GM19240 (cell line): ENCODE measurements at regions not wholly inside any gene's neighbourhood (a gene's known extent, or its start where the extent isn't known, plus 50 kb on each side); places are given as distances from the start of the nearest gene placed in this dataset.

Experiments used
- DNase-seq: peaks from one replicate; pipeline ENCODE4 v3.0.0; 2011; ENCODE audit warnings: low spot score; ENCODE audit not compliant: insufficient read length

DNA sequence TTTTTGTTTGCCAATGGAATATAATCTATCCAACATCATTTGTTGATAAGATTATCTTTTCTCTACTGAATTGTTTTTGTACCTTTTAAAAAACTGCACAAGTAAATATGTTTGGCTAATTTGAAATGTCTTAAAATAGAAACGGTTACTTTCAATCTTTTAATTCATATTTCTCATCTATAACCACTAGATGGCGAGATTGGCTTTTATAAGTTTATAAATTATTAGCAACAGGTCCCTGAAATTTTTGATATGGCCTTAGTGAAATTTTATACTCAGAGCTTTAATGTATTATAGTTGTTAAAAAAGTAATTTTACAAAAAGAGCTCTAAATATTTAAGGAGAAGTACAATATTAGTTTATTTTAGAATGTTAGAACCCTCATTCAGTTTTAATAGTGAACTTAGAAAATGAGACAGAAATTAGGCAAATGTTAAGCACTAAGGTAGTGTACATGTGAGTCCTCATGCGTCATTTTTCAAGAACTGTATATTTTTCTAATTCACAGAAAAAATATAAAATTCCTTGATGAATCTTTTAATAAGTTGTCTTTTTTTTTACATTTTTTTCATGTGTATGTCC, 592.5 kb downstream of the ARL4A start:
- no peak for DNase-seq

- DNase-seq = no peak
Observed at GRCh38 chr7:13282377-13282980, 595.0 kb downstream of the ARL4A start.

DNA sequence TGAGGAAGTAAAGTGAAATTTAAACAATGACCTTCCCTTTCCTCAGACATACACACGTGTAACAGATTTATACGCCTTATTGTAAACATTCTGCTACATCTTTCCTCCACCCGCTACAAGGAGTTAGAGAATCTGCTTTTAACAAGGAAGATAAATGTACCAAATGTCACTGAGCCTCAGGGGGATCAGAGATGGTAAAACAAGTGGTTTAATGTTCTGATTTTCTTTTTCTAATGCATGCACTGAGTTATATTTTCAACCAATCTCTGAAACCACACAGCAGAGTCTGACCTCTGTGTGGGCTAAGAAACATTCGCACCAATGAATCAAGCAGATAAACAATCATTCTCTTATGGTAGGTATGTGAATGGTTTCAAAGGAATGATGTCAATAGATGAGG, 599.5 kb downstream of the ARL4A start:
- no peak for DNase-seq

DNA sequence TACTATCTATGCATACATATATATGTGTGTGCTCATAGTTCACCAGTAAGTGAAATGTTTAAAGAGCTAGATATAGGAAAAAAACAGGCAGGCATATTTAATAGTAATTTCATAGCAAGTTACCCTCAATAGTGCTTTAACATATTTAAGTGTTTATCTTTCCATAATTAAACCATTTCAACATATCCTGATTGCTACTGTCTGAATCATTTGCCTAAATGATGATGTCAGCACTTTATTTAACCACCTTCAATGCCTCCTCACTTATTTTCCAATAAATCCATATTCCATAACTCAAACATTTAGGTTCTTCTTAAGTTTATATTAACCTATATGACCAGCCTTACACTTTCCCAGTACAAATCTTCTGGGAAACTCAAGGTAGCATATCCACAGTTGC, 601.1 kb downstream of the ARL4A start:
- no peak for DNase-seq

DNA sequence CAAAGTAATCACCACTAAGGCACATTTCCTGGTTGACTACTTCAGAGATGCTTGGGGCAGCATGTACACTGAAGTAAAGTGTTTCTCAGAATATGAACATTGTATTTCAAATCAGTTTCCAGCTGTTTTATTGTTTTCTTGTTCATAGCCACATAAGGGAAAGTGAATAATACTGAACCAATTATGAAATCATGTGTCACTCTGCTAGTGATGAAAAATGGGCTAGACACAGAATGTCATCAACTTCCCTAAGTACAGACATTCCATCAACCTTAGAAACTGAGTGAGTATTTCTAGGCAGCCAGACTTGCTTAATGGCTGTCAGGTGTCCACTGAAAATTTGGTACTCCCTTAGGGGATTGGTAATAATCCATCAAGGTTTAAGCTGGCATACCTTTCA, 603.5 kb downstream of the ARL4A start:
- DNase-seq = no peak

DNA sequence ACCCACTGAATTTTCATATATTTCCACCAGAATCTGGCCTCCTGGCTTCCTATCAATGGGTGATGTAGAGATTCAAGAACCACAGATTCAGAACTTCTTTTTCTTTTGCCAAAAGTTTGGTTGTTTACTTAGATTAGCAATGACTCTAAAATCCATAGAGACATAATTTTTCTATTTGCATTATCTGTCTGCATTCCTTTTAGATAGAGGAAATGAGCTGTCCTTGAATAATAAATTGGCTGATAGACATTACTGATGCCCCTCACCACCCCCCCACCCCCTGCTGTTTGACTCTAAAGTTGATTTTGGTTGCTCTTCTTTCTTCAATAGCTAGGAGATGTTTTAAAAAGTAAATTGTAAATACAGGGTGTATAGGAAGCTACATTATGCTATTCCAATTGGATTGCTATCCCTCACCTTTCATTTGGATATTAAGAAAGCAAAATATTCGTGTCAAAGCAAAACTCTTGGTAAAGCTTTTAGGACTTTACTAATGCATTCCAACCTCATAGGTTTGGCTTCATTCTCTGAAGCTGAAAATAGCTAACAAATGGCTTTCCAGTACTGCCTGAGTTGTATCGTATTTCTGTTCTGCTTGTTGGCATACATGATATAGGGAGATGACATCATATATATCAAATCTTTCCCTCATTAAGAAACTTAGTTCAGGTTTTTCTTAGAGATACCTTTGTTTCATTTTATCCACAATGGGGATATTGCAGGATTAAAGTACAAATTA, 606.0 kb downstream of the ARL4A start:
- no peak for DNase-seq

DNA sequence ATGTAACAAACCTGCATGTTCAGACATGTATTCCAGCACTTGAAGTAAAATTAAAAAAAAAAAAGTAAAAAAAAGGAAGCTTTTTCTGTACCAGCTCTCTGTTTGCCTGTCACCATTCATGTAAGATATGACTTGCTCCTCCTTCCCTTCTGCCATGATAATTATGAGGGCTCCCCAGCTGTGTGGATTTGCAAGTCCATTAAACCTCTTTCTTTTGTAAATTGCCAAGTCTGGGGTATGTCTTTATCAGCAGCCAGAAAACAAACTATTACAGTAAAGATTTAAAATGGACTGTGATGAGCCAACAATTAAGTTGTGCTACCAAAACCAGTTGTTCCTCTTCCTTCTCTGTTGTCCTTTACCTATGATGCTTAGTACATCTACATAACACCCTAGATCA, 619.6 kb downstream of the ARL4A start:
- DNase-seq = no peak

- no peak for DNase-seq
Observed at GRCh38 chr7:13308423-13308822, 621.0 kb downstream of the ARL4A start.

GRCh38 chr7:13309535-13309934, 622.1 kb downstream of the ARL4A start:
- DNase-seq = no peak

- no peak for DNase-seq
Observed at GRCh38 chr7:13312307-13312706, 624.9 kb downstream of the ARL4A start.

GRCh38 chr7:13320333-13320732, 632.9 kb downstream of the ARL4A start:
- no peak for DNase-seq

GRCh38 chr7:13321316-13321715, 633.9 kb downstream of the ARL4A start:
- no peak for DNase-seq

- no peak for DNase-seq
Observed at GRCh38 chr7:13322126-13322525, 634.7 kb downstream of the ARL4A start.

DNA sequence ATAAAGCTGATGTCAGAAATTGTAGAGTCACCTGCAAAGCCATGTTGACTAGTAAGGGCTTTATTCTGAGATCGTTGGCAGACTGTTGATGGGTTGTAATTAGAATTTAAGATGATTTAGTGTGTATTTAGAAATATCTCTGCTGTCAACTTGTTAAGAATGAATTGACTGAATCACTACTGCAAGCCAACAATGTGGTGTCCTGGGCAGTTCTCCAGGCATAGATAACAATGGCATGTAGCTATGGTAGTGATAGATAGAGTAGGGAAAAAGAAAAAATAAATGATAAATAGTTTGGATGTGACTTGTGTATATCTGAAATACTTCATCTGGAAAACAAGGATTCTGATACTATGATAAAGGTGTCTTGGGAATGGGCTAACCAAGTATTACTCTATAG, 640.2 kb downstream of the ARL4A start:
- DNase-seq = no peak

DNA sequence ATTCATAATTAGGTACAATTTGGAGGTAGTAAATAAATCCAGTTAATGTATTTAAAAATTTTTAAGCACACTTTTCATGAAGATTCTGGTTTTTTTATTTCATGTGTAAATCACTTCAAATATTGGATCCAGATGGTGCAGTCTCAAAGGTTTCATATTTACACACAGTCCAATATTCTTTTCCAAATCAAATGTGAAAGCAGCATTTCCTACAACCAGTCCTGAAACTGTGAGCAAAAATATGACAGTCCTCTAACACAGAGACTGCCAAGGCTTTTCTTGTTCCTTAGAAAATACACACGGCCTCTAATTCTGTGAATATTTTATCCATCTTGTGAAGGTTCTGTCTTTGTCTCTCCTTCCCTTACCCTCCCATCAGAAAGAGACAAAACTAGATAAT, 645.9 kb downstream of the ARL4A start:
- DNase-seq = no peak

DNA sequence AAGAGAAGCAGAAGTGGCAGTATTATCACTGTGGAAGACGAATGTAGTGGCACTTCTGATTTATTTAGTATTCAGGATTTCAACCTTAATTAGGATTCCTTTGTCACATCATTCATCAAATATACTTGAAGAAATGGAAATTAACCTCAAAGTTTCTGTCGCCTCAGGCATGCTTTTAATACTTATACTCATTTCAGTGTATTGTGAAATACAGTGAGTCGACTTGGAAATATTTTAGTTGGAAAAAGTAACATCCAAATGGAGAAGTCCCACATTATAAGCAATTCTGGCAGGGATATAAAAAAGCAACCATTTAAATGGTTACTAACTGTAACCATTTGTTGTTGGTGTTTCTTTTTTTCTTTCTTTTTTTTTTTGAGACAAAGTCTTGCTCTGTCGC, 648.8 kb downstream of the ARL4A start:
- no peak for DNase-seq

DNA sequence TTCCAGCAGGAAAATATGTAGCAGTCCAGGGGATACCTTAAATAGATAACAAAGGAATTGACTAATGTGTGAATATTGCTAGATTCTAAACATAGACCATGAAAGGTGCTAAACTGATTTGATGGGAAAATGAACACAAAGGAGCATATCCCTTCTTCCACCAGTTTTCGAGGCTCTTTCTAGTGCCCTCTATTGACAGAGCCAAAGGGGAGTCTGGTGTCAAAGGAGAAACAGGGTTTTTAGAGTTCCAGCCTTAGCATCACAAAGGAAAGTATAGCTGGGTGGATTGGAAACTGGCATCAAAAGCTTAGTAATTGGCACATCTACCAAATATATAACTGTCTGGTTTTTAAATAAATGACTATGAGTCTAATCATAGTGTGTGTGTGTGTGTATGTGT, 636.8 kb downstream of the ETV1 start:
- DNase-seq = no peak

DNA sequence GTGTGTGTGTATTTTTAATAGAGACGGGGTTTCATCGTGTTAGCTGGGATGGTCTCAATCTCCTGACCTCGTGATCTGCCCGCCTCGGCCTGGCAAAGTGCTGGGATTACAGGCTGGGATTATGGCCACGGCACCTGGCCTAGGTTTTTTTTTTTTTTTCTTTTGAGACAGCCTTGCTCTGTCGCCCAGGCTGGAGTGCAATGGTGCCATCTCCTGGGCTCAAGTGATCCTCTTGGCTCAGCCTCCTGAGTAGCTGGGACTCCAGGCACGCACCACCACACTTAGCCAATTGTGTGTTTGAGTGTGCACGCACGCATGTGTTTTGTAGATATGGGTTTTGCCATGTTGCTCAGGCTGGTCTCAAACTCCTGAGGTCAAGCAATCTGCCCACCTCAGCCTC, 629.8 kb downstream of the ETV1 start:
- no peak for DNase-seq

- DNase-seq = no peak
Observed at GRCh38 chr7:13386741-13387140, 602.7 kb downstream of the ETV1 start.

GRCh38 chr7:13407911-13408310, 581.6 kb downstream of the ETV1 start:
- DNase-seq = no peak

DNA sequence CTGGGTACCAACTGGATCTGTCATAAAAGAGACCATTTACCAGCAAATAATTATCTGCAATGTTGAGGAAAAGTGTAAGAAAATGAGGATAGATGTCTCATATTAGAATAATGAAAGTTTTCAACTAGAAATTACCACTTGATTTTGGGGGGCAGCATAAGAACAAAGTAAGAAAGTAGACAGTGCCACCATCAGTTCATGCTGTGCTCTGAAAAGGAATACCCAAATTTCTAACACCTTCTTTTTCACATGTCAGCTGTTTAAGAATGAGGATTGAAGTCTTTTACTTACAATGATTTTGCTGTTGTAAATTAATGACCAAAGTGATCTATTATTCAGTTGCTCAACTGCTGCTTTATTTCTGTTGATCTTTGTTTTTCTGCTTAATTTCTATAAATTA, 578.3 kb downstream of the ETV1 start:
- DNase-seq = no peak

- no peak for DNase-seq
Observed at GRCh38 chr7:13411636-13412035, 577.8 kb downstream of the ETV1 start.

DNA sequence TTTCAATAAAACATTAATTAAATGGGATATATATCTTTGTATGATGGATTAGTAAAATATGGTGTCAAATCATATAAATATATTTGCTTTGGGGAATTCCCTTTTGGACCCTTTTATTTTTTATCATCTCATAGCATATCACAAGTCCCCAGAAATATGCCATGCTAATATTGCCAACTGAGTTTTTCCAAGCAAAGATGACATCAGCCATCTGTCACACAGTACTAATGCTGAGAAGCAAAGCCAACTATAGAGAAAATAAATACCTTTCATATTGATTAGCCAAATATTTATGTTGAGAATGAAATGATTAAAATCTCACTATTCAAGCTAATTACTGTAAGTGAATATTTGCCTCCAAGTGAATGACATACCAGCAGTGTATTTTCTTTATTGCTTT, 575.3 kb downstream of the ETV1 start:
- DNase-seq = no peak
